HG03025 (cell line): ENCODE measurements at regions not wholly inside any gene's neighbourhood (a gene's known extent, or its start where the extent isn't known, plus 50 kb on each side); places are given as distances from the start of the nearest gene placed in this dataset.

Experiments used
- ATAC-seq: cut with Tn5 transposase; IDR thresholded peaks from one replicate; pipeline ENCODE4 v1.9.1; 2021; ENCODE audit warnings: mild to moderate bottlenecking, moderate library complexity; ENCODE audit not compliant: unreplicated experiment, low FRiP score

DNA sequence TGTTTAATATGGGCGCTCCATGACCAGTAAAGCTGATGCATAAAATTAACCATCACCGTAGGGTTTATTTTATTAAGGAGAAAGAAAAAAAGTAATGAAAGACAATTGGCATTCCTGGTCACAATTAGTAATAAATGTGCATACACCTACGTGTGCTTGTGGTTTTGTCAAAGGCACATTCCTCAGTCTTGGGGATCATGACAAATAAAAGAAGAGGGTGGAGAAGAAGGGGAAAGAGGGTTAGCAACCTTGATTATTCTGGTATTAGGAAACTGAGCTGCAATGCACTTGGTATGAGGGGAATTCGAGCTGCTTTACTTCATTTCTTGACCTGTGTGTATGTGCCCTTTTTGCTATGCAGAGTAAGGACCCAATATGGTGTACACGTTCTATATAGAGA lies 1798.3 kb upstream of the PCDH7 start:
- no peak for ATAC-seq

- ATAC-seq = no peak
Measured at GRCh38 chr4:28926156-28926555, 1794.0 kb upstream of the PCDH7 start.

- no peak for ATAC-seq
Measured at GRCh38 chr4:28942631-28943030, 1777.5 kb upstream of the PCDH7 start.

- ATAC-seq = no peak
Measured at GRCh38 chr4:28947374-28947773, 1772.8 kb upstream of the PCDH7 start.

GRCh38 chr4:28948501-28948900 lies 1771.7 kb upstream of the PCDH7 start:
- ATAC-seq = no peak

- ATAC-seq = no peak
Measured at GRCh38 chr4:28966982-28967381, 1753.2 kb upstream of the PCDH7 start.

DNA sequence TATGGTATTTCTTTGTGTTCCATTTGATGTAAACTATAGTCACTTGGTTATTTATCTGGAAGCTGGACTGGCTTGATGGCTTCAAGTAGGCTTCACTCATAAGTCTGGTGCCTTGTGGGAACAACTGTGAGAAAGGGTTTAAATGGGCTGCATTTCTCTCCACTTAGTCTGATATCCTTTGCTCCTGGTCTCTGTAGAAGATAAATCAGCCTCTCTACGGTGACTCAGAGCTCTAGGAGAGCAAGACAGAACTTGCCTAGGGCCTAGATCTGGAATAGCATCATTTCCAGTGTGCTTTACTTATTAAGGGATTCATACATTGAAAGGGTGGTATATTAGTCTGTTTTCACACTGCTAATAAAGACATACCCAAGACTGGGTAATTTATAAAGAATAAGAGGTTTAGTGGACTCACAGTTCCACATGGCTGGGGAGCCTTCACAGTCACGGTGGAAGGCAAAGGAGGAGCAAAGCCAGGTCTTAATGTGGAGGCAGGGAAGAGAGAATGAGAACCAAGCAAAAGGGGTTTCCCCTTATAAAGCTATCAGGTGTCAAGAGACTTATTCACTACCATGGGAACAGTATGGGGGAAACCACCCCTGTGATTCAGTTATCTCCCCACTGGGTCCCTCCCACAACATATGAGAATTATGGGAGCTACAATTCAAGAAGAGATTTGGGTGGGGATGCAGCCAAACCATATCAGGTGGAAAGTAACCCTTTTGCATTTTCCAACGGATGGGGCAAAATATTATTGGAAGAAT lies 1746.4 kb upstream of the PCDH7 start:
- no peak for ATAC-seq

- no peak for ATAC-seq
Measured at GRCh38 chr4:28976369-28976768, 1743.8 kb upstream of the PCDH7 start.

GRCh38 chr4:29002151-29002550 lies 1718.0 kb upstream of the PCDH7 start:
- ATAC-seq = no peak

- no peak for ATAC-seq
Measured at GRCh38 chr4:29005838-29006237, 1714.3 kb upstream of the PCDH7 start.

- no peak for ATAC-seq
Measured at GRCh38 chr4:29009908-29010307, 1710.3 kb upstream of the PCDH7 start.

- no peak for ATAC-seq
Measured at GRCh38 chr4:29013341-29013740, 1706.8 kb upstream of the PCDH7 start.

GRCh38 chr4:29014555-29014954 lies 1705.6 kb upstream of the PCDH7 start:
- ATAC-seq = no peak

DNA sequence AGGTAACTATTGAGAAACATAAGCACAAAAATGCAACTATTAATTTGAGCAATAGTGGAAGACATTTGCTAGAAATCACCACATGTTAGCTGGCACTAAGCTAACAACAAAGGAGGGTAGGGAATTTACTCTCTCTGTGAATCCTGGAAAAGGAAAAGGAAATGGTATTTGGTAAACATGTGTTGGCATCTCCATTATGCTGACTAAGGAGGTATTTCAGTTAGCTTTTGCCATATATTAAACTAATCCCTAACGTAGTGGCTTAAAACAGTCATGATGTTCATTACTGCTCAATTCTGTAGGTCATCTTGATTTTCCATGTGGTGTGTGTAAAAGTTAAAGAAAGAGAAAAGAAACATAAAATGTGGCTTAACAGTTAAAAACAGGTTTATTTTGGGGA lies 1686.5 kb upstream of the PCDH7 start:
- ATAC-seq = no peak

DNA sequence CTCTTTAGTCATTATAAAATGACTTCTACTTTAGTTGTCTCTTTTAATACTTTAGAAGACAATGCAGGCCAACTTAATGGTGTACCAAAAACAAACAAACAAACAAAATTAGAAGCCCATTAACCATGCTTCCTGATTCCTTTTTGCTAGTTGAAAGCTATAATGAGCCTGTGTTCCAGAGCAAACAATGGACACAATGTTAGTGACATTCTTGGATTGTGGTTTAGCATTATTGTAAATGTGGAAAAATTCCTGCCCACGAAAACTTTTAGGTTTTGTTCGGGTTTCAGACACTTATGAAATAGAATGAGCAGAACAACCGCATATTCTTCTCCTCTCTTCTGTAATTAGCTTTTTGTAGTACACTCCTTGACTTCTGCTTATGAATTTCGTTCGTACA lies 1682.7 kb upstream of the PCDH7 start:
- no peak for ATAC-seq

GRCh38 chr4:29043411-29043810 lies 1676.8 kb upstream of the PCDH7 start:
- ATAC-seq = no peak

- ATAC-seq = no peak
Measured at GRCh38 chr4:29046186-29046585, 1674.0 kb upstream of the PCDH7 start.

DNA sequence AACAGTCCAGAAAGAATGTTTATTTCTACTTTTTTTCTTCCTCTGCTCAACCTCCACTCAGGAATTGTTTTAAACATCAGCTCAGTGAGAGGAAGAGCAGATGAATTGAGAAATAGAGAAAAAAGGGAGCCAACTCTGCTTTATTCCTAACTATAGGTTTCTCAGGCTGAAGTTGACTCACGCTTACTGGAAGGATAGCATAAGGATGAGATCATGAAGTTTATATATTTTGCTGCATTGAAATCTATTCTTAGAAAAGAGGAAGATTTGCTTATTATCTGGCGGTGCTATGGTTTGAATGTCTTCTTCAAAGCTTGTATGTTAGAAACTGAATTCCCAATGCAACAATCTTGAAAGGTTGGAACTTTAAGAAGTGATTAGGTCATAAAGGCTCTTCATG lies 1673.4 kb upstream of the PCDH7 start:
- ATAC-seq = no peak

- no peak for ATAC-seq
Measured at GRCh38 chr4:29047341-29048041, 1672.7 kb upstream of the PCDH7 start.

- no peak for ATAC-seq
Measured at GRCh38 chr4:29051381-29051965, 1668.7 kb upstream of the PCDH7 start.

DNA sequence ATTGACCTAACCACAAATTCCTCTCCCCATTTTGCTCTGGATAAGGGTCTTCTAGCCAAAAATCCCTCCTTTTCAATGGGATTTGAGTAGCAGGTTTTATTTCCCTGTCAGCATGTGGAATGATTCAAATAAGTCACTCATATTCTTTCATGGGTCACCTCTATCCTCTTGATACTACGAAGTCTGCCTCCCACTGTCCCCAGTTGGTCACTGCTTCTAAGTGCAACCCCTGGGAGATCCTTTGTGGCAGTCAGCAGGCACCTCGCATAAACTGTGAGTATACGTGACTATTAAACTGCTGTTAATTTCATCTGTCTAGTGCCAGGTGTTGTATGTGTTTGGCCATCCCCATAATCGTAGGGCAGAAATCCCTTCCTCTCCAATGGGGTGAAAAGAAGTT lies 1667.9 kb upstream of the PCDH7 start:
- ATAC-seq = no peak

DNA sequence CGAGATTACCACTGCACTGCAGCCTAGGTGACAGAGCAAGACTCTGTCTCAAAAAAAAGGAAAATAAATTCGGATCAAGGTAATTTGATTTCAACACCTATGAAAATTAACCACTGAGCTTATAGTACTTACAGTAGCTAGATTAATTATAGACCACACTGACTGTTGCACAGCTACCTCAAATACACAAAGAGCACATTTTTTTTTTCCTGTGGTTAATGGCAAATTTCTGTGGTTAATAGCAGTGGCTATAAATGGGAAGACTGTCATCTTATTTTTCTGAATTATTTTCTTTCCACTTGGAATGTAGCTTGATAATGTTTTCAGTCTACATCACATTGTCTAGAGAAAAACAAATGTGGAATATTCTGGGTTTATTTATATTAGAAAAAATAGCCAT lies 1661.6 kb upstream of the PCDH7 start:
- ATAC-seq = no peak
